Hepatocyte (in vitro differentiated cells): ENCODE measurements at regions not wholly inside any gene's neighbourhood (a gene's known extent, or its start where the extent isn't known, plus 50 kb on each side); places are given as distances from the start of the nearest gene placed in this dataset.

Source experiments
- CTCF ChIP-seq: fragments of 200-600 bp; sonication (generic); IDR thresholded peaks from 2 replicates; pipeline ENCODE4 v1.5.1; 2016; ENCODE audit warnings: antibody characterized with exemption, mild to moderate bottlenecking; ENCODE audit not compliant: poor library complexity
- EZH2 ChIP-seq: fragments of 200-600 bp; sonication (generic); IDR thresholded peaks from 2 replicates; pipeline ENCODE4 v1.6.1; 2016; ENCODE audit warnings: antibody characterized with exemption, mild to moderate bottlenecking, borderline replicate concordance

- no peak for TF ChIP-seq CTCF
- TF ChIP-seq EZH2, result no peak
These were observed 64.1 kb downstream of the CCR1 start for GRCh38 chr3:46143951-46144473.
